IMR-90 (cell line): ENCODE measurements at regions not wholly inside any gene's neighbourhood (a gene's known extent, or its start where the extent isn't known, plus 50 kb on each side); places are given as distances from the start of the nearest gene placed in this dataset.

Source experiments
- CHD1 ChIP-seq: IDR thresholded peaks from 2 replicates; pipeline ENCODE4 v1.6.1; 2012; ENCODE audit warnings: low read depth, low read length, improper control_type of control experiment
- MAZ ChIP-seq: IDR thresholded peaks from 2 replicates; pipeline ENCODE4 v1.6.1; 2012; ENCODE audit warnings: low read depth, mild to moderate bottlenecking, low read length, improper control_type of control experiment, moderate library complexity, borderline replicate concordance
- POLR2A ChIP-seq: IDR thresholded peaks from 2 replicates; pipeline ENCODE4 v1.6.1; 2012; ENCODE audit warnings: mild to moderate bottlenecking, low read depth, low read length
- RAD21 ChIP-seq: IDR thresholded peaks from 2 replicates; pipeline ENCODE4 v1.6.1; 2012; ENCODE audit warnings: low read length, improper control_type of control experiment
- RCOR1 ChIP-seq: IDR thresholded peaks from 2 replicates; pipeline ENCODE4 v1.6.1; 2012; ENCODE audit warnings: mild to moderate bottlenecking, low read length, improper control_type of control experiment; ENCODE audit not compliant: insufficient replicate concordance
- TF ChIP-seq, protein P1 (sequence below): conservative IDR thresholded peaks from 2 replicates; pipeline ENCODE4 v1.5.1; 2012; ENCODE audit warnings: mild to moderate bottlenecking, low read depth, low read length, improper control_type of control experiment

DNA sequence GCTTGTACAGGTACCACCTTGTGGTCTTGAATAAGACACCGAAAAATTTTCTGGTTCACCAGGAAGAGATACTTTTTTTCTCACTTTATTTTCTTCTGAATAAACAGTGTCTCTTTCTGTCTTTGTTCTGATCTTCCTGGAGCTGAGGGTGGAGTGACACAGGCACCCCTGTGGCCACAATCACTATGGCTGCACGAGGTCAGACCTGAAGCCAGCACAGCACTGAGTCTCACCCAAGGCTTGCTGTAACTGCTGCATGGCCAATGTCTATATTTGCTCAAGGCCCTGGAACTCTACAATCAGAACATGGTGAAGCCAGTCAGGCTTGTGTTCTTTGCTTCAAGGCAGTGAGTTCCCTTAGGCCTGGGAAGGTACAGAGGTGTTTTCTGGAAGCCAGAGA lies 87.2 kb downstream of the GPR174 start:
- no peak for TF ChIP-seq MAZ
- no peak for TF ChIP-seq CHD1
- no peak for TF ChIP-seq RCOR1
- TF ChIP-seq POLR2A, result no peak
- TF ChIP-seq, protein P1, sequence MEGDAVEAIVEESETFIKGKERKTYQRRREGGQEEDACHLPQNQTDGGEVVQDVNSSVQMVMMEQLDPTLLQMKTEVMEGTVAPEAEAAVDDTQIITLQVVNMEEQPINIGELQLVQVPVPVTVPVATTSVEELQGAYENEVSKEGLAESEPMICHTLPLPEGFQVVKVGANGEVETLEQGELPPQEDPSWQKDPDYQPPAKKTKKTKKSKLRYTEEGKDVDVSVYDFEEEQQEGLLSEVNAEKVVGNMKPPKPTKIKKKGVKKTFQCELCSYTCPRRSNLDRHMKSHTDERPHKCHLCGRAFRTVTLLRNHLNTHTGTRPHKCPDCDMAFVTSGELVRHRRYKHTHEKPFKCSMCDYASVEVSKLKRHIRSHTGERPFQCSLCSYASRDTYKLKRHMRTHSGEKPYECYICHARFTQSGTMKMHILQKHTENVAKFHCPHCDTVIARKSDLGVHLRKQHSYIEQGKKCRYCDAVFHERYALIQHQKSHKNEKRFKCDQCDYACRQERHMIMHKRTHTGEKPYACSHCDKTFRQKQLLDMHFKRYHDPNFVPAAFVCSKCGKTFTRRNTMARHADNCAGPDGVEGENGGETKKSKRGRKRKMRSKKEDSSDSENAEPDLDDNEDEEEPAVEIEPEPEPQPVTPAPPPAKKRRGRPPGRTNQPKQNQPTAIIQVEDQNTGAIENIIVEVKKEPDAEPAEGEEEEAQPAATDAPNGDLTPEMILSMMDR, result no peak
- no peak for TF ChIP-seq RAD21
